SK-N-MC (cell line): ENCODE measurements at regions not wholly inside any gene's neighbourhood (a gene's known extent, or its start where the extent isn't known, plus 50 kb on each side); places are given as distances from the start of the nearest gene placed in this dataset.
A peak's percentile ranks its signal among the peaks of the same experiment; 100 is the strongest.

Source experiments
- DNase-seq: peaks from one replicate; pipeline ENCODE4 v3.0.0-alpha.2; 2011; ENCODE audit warnings: low read depth, low spot score
- H3K27ac ChIP-seq: fragments of 200-600 bp; sonication (generic); 2 replicates; pipeline ENCODE4 v1.5.1; 2016; ENCODE audit warnings: mixed run types
- H3K36me3 ChIP-seq: fragments of 200-600 bp; sonication (generic); 2 replicates; pipeline ENCODE4 v1.6.1; 2017; ENCODE audit warnings: antibody characterized with exemption, low read length, mixed read lengths; ENCODE audit not compliant: insufficient read depth
- H3K4me3 ChIP-seq: fragments of 200-600 bp; sonication (generic); 2 replicates; pipeline ENCODE4 v1.5.1; 2016
- H3K9ac ChIP-seq: fragments of 200-600 bp; sonication (generic); 2 replicates; pipeline ENCODE4 v1.8.0; 2017; ENCODE audit warnings: mixed run types, mixed read lengths; ENCODE audit not compliant: insufficient read length
- H3K9me3 ChIP-seq: fragments of 200-600 bp; sonication (generic); 2 replicates; pipeline ENCODE4 v1.6.1; 2017; ENCODE audit warnings: low read depth, mild to moderate bottlenecking, antibody characterized with exemption, low read length, moderate library complexity, mixed read lengths
- EZH2 ChIP-seq: fragments of 200-600 bp; sonication (generic); IDR thresholded peaks from one replicate; pipeline ENCODE4 v1.6.1; 2017; ENCODE audit warnings: antibody characterized with exemption
- FOXP2 ChIP-seq: optimal IDR thresholded peaks from 2 replicates; pipeline ENCODE3; 2011; ENCODE audit warnings: mild to moderate bottlenecking, moderate library complexity; ENCODE audit not compliant: insufficient read depth; ENCODE audit errors: extremely low read length, control extremely low read depth
- POLR2AphosphoS5 ChIP-seq: IDR thresholded peaks from 2 replicates; pipeline ENCODE4 v1.6.1; 2012; ENCODE audit warnings: mild to moderate bottlenecking, low read depth, low read length, borderline replicate concordance

DNA sequence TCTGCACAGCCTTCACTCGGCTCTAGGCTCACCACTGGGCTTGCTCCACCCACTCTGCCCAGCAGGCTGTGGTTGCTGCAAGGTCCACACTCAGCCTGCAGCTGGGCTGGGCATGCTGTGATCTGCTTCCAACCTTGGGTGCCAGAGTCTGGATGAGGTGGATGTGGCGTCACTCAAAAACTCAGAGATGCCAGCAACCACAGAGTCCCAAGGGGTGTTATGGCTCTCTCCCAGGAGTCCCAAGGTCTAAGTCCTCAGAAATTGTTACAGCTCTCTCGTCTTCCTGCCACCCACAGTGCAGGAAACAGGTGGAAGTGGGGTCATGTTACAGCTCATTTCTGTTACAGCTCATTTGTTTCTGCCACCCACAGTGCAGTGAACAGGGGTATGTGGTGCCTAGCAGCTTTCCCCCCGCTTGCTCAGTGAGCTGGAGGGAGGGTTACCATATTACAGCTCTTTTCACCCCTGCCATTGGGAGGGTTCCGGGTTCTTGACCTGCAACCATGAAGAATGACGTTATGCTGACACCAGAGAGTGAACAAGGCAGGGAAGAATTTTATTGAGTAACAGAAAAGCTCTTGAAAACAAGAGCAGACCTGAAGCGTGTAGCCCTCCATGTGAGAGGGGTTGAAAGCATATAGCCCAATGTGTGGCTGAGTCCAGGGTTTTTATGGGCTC, 893.9 kb downstream of the PCDH7 start:
- H3K4me3 ChIP-seq = no peak overlapping the region
- no peak for TF ChIP-seq EZH2
- no peak for TF ChIP-seq FOXP2
- H3K9ac ChIP-seq = no peak overlapping the region
- no peaks in the 10 kb centered on the region for H3K9me3 ChIP-seq
- no peak overlapping the region for H3K27ac ChIP-seq
- no peaks in the 10 kb centered on the region for H3K36me3 ChIP-seq
- DNase-seq = no peak

DNA sequence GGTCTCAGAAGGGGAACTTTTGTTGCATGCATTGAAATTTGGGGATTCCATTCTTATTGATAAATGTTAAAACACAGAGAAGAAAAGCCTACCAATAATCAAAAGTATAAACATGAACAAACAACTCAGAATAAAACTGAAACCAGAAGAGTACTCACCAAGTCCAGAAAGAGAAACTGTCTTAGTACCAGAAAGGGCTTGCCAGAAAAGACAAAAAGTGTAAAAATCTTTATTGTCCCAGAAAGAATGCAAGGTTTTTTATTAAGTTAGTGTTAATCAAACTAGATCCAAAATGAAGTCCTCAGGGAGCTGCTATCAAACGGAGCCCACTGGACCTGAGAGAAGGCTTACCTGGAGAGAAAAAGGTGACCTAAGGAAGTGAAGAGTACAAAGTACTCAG, 897.5 kb downstream of the PCDH7 start:
- Histone ChIP-seq H3K9me3 (no peaks in the 10 kb centered on the region), H3K4me3 (no peak overlapping the region), H3K27ac (no peak overlapping the region), H3K36me3 (no peaks in the 10 kb centered on the region), H3K9ac (no peak overlapping the region)
- TF ChIP-seq POLR2AphosphoS5 (no peak), FOXP2 (no peak), EZH2 (no peak)
- no peak for DNase-seq

DNA sequence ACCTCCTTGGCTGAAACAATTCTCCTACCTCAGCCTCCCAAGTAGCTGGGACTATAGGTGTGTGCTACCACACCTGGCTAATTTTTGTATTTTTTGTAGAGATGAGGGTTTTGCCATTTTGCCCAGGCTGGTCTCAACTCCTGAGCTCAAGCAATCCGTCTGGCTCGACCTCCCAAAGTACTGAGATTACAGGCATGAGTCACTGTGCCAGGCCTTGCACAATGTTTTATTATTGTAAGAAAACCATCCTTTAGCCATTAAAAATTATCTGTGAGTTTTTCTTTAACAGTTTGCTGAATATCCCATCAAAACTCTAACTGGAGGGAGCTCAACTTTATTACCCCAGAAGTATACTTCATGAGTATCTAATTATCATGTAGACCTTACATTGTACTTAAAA, 900.3 kb downstream of the PCDH7 start:
- Histone ChIP-seq H3K9ac (no peak overlapping the region), H3K4me3 (no peak overlapping the region), H3K27ac (no peak overlapping the region), H3K9me3 (no peaks in the 10 kb centered on the region), H3K36me3 (no peaks in the 10 kb centered on the region)
- no peak for DNase-seq
- TF ChIP-seq EZH2 = no peak
- TF ChIP-seq POLR2AphosphoS5 = no peak
- no peak for TF ChIP-seq FOXP2

DNA sequence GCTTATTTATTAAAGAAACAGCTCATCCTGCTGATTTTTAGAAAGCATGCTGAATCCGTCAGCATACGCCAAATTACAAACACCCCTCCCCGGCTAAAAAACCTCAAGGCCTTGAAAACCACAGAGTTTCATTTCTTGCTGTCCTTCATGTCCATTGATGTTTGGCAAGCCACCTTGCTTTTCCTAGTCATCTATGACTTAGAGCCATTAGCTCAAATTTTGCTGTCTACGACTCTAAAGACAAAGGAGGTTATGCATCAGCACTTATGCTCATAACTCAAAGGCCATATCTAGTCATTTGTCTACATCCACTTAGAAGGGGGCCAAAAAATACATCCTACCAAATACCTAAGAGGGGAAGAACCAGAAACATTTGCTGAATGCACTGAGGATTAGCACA, 925.1 kb downstream of the PCDH7 start:
- no peak for DNase-seq
- no peaks in the 10 kb centered on the region for H3K9me3 ChIP-seq
- H3K36me3 ChIP-seq = no peaks in the 10 kb centered on the region
- no peak overlapping the region for H3K9ac ChIP-seq
- TF ChIP-seq EZH2 = no peak
- TF ChIP-seq FOXP2 = no peak
- no peak for TF ChIP-seq POLR2AphosphoS5
- H3K4me3 ChIP-seq = no peak overlapping the region
- H3K27ac ChIP-seq = no peak overlapping the region

DNA sequence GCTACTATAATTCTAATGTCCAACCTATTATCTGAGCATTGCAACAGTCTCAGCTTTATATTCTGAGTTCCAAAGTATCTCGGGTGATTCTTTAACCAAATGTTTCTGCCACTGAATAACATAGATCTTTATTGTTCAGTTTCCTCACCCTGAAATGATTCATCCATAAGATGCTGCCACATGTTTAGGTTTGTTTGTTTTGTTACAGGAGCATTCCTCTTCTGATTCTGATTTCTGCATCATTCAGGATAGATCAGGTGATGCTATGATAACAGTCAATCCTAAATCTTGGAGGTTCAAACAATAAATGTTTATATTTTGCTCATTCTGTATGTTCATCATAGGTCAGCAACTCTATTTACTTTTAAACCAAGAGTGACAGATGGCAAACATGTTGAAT, 927.6 kb downstream of the PCDH7 start:
- no peak for TF ChIP-seq FOXP2
- TF ChIP-seq EZH2 = no peak
- TF ChIP-seq POLR2AphosphoS5 = no peak

DNA sequence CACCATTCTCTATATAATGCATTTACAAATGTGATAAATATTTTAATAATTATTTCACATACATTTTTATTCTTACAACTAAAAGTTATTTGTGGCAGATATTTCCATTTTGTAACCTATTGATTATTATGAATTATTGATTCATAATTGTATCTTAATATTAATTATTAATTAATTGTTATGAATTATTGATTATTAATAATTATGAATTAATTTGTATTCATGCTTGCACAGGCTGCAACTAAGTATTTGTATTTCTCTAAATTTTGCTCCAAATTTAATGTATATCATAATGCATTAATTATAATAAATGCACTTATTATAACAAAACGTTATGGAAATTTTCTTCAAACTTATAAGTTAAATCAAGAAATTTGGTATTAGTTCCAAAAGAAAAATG, 929.7 kb downstream of the PCDH7 start:
- no peaks in the 10 kb centered on the region for H3K36me3 ChIP-seq
- no peak overlapping the region for H3K9ac ChIP-seq
- no peaks in the 10 kb centered on the region for H3K9me3 ChIP-seq
- DNase-seq = no peak
- no peak overlapping the region for H3K27ac ChIP-seq
- H3K4me3 ChIP-seq = no peak overlapping the region
- no peak for TF ChIP-seq FOXP2
- TF ChIP-seq EZH2 = no peak
- no peak for TF ChIP-seq POLR2AphosphoS5

More for the DNA sequence above, 927.6 kb downstream of the PCDH7 start:
- DNase-seq = no peak
- Histone ChIP-seq H3K9me3 (no peaks in the 10 kb centered on the region), H3K4me3 (no peak overlapping the region), H3K9ac (no peak overlapping the region), H3K36me3 (no peaks in the 10 kb centered on the region), H3K27ac (no peak overlapping the region)

DNA sequence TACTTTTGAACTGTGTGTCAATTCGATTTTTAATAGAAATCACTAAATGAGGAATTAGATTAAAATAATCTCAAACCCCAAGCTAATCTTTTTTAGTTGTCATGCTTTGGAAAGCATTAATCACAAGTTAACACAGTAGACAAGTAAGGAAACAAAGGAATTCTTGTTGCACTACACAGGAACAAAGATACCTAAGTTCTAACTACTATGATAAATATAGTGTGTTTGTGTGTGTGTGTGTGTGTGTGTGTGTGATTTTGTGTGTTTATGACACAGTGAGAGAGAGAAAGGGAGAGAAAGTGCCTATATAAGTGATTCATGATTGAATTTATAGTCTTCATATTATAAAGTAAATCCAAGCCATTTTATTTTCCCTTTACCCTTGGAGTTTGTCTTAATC, 931.4 kb downstream of the PCDH7 start:
- no peak for DNase-seq
- TF ChIP-seq FOXP2 = no peak
- TF ChIP-seq EZH2 = no peak
- no peak for TF ChIP-seq POLR2AphosphoS5
- Histone ChIP-seq H3K9me3 (no peaks in the 10 kb centered on the region), H3K4me3 (no peak overlapping the region), H3K9ac (no peak overlapping the region), H3K36me3 (no peaks in the 10 kb centered on the region), H3K27ac (no peak overlapping the region)

DNA sequence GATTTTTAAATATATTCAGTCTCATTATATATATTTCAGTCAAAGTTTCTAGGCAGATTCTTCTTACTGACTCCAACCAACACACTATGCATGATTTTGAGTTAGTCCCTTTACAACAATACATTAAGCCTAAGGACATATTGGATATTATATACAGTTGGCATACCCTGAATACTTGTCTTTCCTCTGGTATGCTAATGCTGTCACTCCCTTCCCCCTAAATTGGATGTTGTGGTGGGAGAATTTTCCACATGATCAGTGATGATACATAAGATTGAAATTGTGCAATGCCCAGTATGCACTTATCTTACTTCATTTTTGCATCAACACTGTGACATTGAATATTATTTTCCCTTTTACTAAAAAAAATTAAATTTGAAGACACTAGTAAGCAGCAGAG, 935.2 kb downstream of the PCDH7 start:
- no peak overlapping the region for H3K9ac ChIP-seq
- no peak overlapping the region for H3K4me3 ChIP-seq
- TF ChIP-seq POLR2AphosphoS5 = no peak
- no peak for TF ChIP-seq FOXP2
- no peak for TF ChIP-seq EZH2
- DNase-seq = peak; percentile 5
- no peaks in the 10 kb centered on the region for H3K9me3 ChIP-seq
- H3K36me3 ChIP-seq = no peaks in the 10 kb centered on the region
- H3K27ac ChIP-seq = no peak overlapping the region

DNA sequence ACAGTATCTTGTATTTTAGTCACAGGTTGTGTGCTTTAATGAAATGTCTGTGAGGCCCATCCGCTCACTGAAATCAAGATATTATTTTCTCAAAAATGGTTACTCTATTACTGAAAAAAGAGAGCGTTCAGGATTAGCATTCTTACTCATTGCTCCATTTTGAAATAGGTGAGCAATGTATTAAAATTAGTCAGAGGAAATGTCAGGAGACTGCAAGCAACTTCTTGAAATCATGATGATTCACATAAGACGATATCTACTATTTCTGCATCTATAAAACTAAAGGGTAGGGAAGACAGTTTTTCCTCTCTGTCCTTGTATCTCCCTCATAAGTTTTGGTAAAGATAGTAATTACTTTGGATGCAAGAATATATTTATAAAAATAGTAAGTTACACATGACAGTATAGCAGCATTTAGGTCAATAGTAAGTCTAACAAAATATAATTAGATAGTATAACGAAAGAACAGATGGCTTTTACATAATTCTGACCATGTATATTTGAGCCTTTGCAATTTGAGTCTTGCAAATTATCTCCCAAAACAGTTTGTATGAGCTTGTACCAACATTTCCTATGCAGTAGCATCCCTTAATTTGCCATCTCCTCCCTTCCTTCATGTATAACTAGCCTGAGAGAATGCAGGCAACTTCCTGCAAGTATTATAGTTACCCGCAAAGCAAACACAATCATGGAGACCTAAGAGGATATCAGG, 937.8 kb downstream of the PCDH7 start:
- DNase-seq = no peak
- Histone ChIP-seq H3K9me3 (no peaks in the 10 kb centered on the region), H3K9ac (no peak overlapping the region), H3K4me3 (no peak overlapping the region), H3K27ac (no peak overlapping the region), H3K36me3 (no peaks in the 10 kb centered on the region)
- TF ChIP-seq EZH2 = no peak
